BJ (cell line): ENCODE measurements at regions not wholly inside any gene's neighbourhood (a gene's known extent, or its start where the extent isn't known, plus 50 kb on each side); places are given as distances from the start of the nearest gene placed in this dataset.

Experiments used
- CTCF ChIA-PET: fragments of 350-600 bp; formaldehyde crosslinking; extraction: SDS; loops from one replicate; lab custom pipeline; 2021; ENCODE audit warnings: antibody characterized with exemption, inconsistent platforms; lab: Yijun Ruan, JAX
- POLR2A ChIA-PET: fragments of 300-600 bp; sonication (Branson Sonifier 250); formaldehyde crosslinking; extraction: SDS; loops from one replicate; lab custom pipeline; 2021; ENCODE audit warnings: antibody characterized with exemption; lab: Charles Lee
- DNase-seq: peaks from one replicate; pipeline ENCODE4 v3.0.0-alpha.2; 2011; ENCODE audit warnings: low read depth
- H3K27me3 ChIP-seq: 2 replicates; pipeline ENCODE4 v1.6.0; 2011; ENCODE audit warnings: low read length; ENCODE audit not compliant: control insufficient read depth, insufficient read depth
- H3K36me3 ChIP-seq: 2 replicates; pipeline ENCODE4 v1.5.1; 2011; ENCODE audit warnings: low read length; ENCODE audit not compliant: control insufficient read depth, insufficient read depth
- H3K4me3 ChIP-seq: 2 replicates; pipeline ENCODE4 v1.5.1; 2011; ENCODE audit warnings: low read depth, mild to moderate bottlenecking, control low read depth, low read length
- CTCF ChIP-seq: IDR thresholded peaks from 2 replicates; pipeline ENCODE4 v1.5.1; 2011; ENCODE audit warnings: low read depth, mild to moderate bottlenecking, control low read depth, inconsistent platforms, low read length, moderate library complexity; ENCODE audit not compliant: insufficient read depth

GRCh38 chr3:132927896-132928295, 110.3 kb upstream of the TMEM108 start:
- TF ChIP-seq CTCF, result no peak
- Histone ChIP-seq H3K27me3 (no peaks in the 10 kb centered on the region), H3K36me3 (no peaks in the 10 kb centered on the region), H3K4me3 (no peak overlapping the region)
- DNase-seq, result no peak
- ChIA-PET CTCF (interaction anchor here (0.6 kb wide), 1 partner anchor 490 kb away, joined by 3 read pairs; no protein-coding TSS in a partner anchor), POLR2A (no interaction called here)

GRCh38 chr3:132926098-132926497, 112.1 kb upstream of the TMEM108 start:
- ChIA-PET POLR2A (no interaction called here), CTCF (no interaction called here)
- no peak for TF ChIP-seq CTCF
- no peaks in the 10 kb centered on the region for H3K27me3 ChIP-seq
- no peaks in the 10 kb centered on the region for H3K36me3 ChIP-seq
- no peak for DNase-seq
- no peak overlapping the region for H3K4me3 ChIP-seq

DNA sequence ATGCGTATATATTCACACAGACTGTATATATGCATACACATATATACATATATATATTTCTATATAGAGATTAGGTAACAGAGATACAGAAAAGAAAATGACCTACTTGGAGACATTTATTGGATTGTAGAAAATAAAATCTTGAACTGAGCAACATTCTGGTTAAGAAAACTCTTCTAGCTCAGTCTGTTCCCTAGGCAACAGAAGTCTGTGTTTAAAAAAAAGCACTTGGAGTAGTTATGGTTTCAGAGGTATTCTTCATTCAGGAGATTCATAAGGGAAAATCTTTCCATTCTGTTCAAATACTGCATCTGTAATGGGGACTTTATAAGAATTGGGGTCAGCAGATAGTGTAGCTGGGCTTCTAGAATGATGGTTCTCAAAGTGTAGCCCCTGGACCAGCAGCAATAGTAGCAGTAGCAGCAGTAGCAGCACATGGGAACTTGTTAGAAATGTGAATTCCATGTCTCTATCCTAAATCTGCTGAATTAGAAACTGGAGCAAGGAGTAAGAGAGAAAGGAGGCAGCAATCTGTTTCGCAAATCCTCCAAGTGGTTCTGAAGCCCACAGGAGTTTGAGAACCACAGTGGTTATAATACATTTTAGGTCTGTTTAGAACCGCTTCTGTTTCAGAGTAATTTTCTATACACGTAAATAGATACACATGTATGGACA, 112.8 kb upstream of the TMEM108 start:
- no peak for TF ChIP-seq CTCF
- H3K27me3 ChIP-seq, result no peaks in the 10 kb centered on the region
- ChIA-PET CTCF (no interaction called here), POLR2A (no interaction called here)
- DNase-seq, result no peak
- no peak overlapping the region for H3K4me3 ChIP-seq
- no peaks in the 10 kb centered on the region for H3K36me3 ChIP-seq

- TF ChIP-seq CTCF, result no peak
- ChIA-PET CTCF (no interaction called here), POLR2A (no interaction called here)
- DNase-seq, result no peak
- no peaks in the 10 kb centered on the region for H3K27me3 ChIP-seq
- no peaks in the 10 kb centered on the region for H3K36me3 ChIP-seq
- no peak overlapping the region for H3K4me3 ChIP-seq
These were observed 122.1 kb upstream of the TMEM108 start for GRCh38 chr3:132916096-132916495.

DNA sequence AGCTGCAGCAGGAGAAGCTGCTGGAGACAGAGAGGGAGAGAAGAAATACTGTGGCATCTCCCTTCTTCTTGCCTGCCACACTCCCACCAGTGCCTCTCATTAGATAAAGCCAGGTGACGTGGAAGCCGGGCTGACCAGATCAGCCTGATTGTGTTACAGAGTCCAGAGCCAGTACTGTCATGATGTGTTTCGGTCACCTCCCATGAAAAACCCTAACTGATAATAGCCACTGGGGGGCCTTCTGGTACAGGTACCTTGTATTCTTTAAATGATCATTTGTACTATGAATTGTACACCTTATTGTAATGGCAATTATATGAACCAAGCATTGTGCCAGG, 125.8 kb upstream of the TMEM108 start:
- ChIA-PET CTCF (interaction anchor here (1.2 kb wide), 1 partner anchor 11 kb away, joined by 3 read pairs; no protein-coding TSS in a partner anchor), POLR2A (no interaction called here)
- no peaks in the 10 kb centered on the region for H3K36me3 ChIP-seq
- no peak for TF ChIP-seq CTCF
- H3K4me3 ChIP-seq, result no peak overlapping the region
- H3K27me3 ChIP-seq, result no peaks in the 10 kb centered on the region
- DNase-seq, result no peak
